NT2/D1 (cell line): ENCODE measurements at regions not wholly inside any gene's neighbourhood (a gene's known extent, or its start where the extent isn't known, plus 50 kb on each side); places are given as distances from the start of the nearest gene placed in this dataset.

ENCODE experiments used
- YY1 ChIP-seq: IDR thresholded peaks from 2 replicates; pipeline ENCODE4 v1.6.1; 2011; ENCODE audit not compliant: insufficient read length, insufficient read depth
- ZNF274 ChIP-seq: IDR thresholded peaks from 2 replicates; pipeline ENCODE4 v1.6.1; 2011; ENCODE audit warnings: mild to moderate bottlenecking, low read depth, low read length

- TF ChIP-seq YY1 = no peak
- no peak for TF ChIP-seq ZNF274
Observed at GRCh38 chr2:228648541-228648940, 467.1 kb upstream of the SPHKAP start.
